Sigmoid colon (tissue), 4 donors: ENCODE measurements at regions not wholly inside any gene's neighbourhood (a gene's known extent, or its start where the extent isn't known, plus 50 kb on each side); places are given as distances from the start of the nearest gene placed in this dataset.

Experiments
- CTCF ChIP-seq, 4 experiments: fragments of 450-650 bp in 3 of 4; fragments of 200-600 bp in 1 of 4; IDR thresholded peaks; one replicate each; pipeline ENCODE4 v1.5.1; 2016 to 2019; ENCODE audit warnings: antibody characterized with exemption in 4 of 4, mild to moderate bottlenecking in 3 of 4, moderate library complexity in 2 of 4
- EP300 ChIP-seq, 4 donors: sonication (generic); formaldehyde crosslinking; IDR thresholded peaks; one replicate each; pipeline ENCODE4 v1.6.1; 2017; ENCODE audit warnings: antibody characterized with exemption in 4 of 4
- POLR2A ChIP-seq, 2 donors: fragments of 450-650 bp; IDR thresholded peaks; one replicate each; pipeline ENCODE4 v1.6.1; 2016; ENCODE audit warnings: antibody characterized with exemption in 2 of 2, mild to moderate bottlenecking in 2 of 2, moderate library complexity in 2 of 2
- POLR2AphosphoS5 ChIP-seq, 4 donors: sonication (generic); formaldehyde crosslinking; IDR thresholded peaks; one replicate each; pipeline ENCODE4 v1.6.1; 2017; ENCODE audit warnings: antibody characterized with exemption in 4 of 4

- TF ChIP-seq EP300 (IDR thresholded peaks at IDR 0.05) (no peak), CTCF (IDR thresholded peaks at IDR 0.05) (no peak), POLR2AphosphoS5 (IDR thresholded peaks at IDR 0.05) (no peak), POLR2A (IDR thresholded peaks at IDR 0.05) (no peak)
Measured at GRCh38 chr15:89395031-89395430, 60.4 kb upstream of the POLG start.
